WTC11 (cell line): ENCODE measurements at regions not wholly inside any gene's neighbourhood (a gene's known extent, or its start where the extent isn't known, plus 50 kb on each side); places are given as distances from the start of the nearest gene placed in this dataset.

Experiments used
- CREB1 ChIP-seq: sonication (generic); formaldehyde crosslinking; IDR thresholded peaks from 2 replicates; pipeline ENCODE4 v1.8.0; 2023; ENCODE audit warnings: mild to moderate bottlenecking, missing genetic modification reagents
- CREM ChIP-seq: sonication (generic); formaldehyde crosslinking; IDR thresholded peaks from 2 replicates; pipeline ENCODE4 v1.8.1; 2022; ENCODE audit warnings: mild to moderate bottlenecking, missing genetic modification reagents, moderate library complexity
- NFE2L1 ChIP-seq: sonication (generic); formaldehyde crosslinking; IDR thresholded peaks from 2 replicates; pipeline ENCODE4 v1.8.1; 2023; ENCODE audit warnings: missing genetic modification reagents
- NFYB ChIP-seq: sonication (generic); formaldehyde crosslinking; conservative IDR thresholded peaks from 2 replicates; pipeline ENCODE4 v1.8.0; 2022; ENCODE audit warnings: low read depth, missing genetic modification reagents
- SP1 ChIP-seq: sonication (generic); formaldehyde crosslinking; conservative IDR thresholded peaks from 2 replicates; pipeline ENCODE4 v1.8.1; 2022; ENCODE audit warnings: missing genetic modification reagents
- TCF7 ChIP-seq: sonication (generic); formaldehyde crosslinking; IDR thresholded peaks from 2 replicates; pipeline ENCODE4 v1.8.0; 2022; ENCODE audit warnings: mild to moderate bottlenecking, low read depth, missing genetic modification reagents, moderate library complexity
- TEAD4 ChIP-seq: sonication (generic); formaldehyde crosslinking; IDR thresholded peaks from 2 replicates; pipeline ENCODE4 v1.8.0; 2022; ENCODE audit warnings: mild to moderate bottlenecking, missing genetic modification reagents
- ZNF219 ChIP-seq: sonication (generic); formaldehyde crosslinking; IDR thresholded peaks from 2 replicates; pipeline ENCODE4 v1.8.0; 2023; ENCODE audit warnings: missing genetic modification reagents, mild to moderate bottlenecking, borderline replicate concordance
- TF ChIP-seq, protein P1 (sequence below): sonication (generic); formaldehyde crosslinking; IDR thresholded peaks from 2 replicates; pipeline ENCODE4 v1.8.0; 2022; ENCODE audit warnings: mild to moderate bottlenecking, missing genetic modification reagents
- TF ChIP-seq, protein P2 (sequence below): fragments of 200-600 bp; IDR thresholded peaks from 2 replicates; pipeline ENCODE4 v1.8.0; 2022; ENCODE audit warnings: antibody characterized with exemption
- TF ChIP-seq, protein P3 (sequence below): sonication (generic); formaldehyde crosslinking; IDR thresholded peaks from 2 replicates; pipeline ENCODE4 v1.8.1; 2022; ENCODE audit warnings: low read depth, mild to moderate bottlenecking, moderate library complexity, missing genetic modification reagents, borderline replicate concordance

DNA sequence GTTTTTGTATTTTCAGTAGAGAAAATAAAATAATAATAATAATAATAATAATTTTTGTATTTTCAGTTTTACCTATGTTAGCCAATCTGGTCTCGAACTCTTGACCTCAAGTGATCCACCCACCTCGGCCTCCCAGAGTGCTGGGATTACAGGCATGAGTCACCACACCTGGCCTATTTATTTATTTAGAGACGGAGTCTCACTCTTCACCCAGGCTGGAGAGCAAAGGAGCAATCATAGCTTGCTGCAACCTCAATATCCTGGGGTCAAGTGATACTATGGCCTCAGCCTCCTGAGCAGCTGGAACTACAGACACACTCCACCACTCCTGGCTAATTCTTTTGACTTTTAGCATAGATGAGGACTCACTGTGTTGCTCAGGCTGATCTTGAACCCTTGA is 167.5 kb downstream of the TLE1 start:
- TF ChIP-seq, protein P1, sequence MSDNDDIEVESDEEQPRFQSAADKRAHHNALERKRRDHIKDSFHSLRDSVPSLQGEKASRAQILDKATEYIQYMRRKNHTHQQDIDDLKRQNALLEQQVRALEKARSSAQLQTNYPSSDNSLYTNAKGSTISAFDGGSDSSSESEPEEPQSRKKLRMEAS: no peak
- TF ChIP-seq, protein P2, sequence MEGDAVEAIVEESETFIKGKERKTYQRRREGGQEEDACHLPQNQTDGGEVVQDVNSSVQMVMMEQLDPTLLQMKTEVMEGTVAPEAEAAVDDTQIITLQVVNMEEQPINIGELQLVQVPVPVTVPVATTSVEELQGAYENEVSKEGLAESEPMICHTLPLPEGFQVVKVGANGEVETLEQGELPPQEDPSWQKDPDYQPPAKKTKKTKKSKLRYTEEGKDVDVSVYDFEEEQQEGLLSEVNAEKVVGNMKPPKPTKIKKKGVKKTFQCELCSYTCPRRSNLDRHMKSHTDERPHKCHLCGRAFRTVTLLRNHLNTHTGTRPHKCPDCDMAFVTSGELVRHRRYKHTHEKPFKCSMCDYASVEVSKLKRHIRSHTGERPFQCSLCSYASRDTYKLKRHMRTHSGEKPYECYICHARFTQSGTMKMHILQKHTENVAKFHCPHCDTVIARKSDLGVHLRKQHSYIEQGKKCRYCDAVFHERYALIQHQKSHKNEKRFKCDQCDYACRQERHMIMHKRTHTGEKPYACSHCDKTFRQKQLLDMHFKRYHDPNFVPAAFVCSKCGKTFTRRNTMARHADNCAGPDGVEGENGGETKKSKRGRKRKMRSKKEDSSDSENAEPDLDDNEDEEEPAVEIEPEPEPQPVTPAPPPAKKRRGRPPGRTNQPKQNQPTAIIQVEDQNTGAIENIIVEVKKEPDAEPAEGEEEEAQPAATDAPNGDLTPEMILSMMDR: no peak
- TF ChIP-seq TCF7 (CRISPR knock-in tag) (no peak), SP1 (no peak), ZNF219 (CRISPR knock-in tag) (no peak), NFYB (CRISPR knock-in tag) (no peak), CREM (no peak), NFE2L1 (no peak), CREB1 (CRISPR knock-in tag) (no peak), TEAD4 (CRISPR knock-in tag) (no peak)
- TF ChIP-seq, protein P3, sequence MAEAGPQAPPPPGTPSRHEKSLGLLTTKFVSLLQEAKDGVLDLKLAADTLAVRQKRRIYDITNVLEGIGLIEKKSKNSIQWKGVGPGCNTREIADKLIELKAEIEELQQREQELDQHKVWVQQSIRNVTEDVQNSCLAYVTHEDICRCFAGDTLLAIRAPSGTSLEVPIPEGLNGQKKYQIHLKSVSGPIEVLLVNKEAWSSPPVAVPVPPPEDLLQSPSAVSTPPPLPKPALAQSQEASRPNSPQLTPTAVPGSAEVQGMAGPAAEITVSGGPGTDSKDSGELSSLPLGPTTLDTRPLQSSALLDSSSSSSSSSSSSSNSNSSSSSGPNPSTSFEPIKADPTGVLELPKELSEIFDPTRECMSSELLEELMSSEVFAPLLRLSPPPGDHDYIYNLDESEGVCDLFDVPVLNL (CRISPR knock-in tag): no peak
